AG10803 (cell line): ENCODE measurements at regions not wholly inside any gene's neighbourhood (a gene's known extent, or its start where the extent isn't known, plus 50 kb on each side); places are given as distances from the start of the nearest gene placed in this dataset.

ENCODE experiments used
- DNase-seq: peaks from one replicate; pipeline ENCODE4 v3.0.0; 2010; ENCODE audit warnings: low read depth
- H3K4me3 ChIP-seq: 2 replicates; pipeline ENCODE4 v1.5.1; 2011; ENCODE audit warnings: mild to moderate bottlenecking, low read length, control low read depth
- CTCF ChIP-seq: conservative IDR thresholded peaks from 2 replicates; pipeline ENCODE4 v1.5.1; 2011; ENCODE audit warnings: mild to moderate bottlenecking, low read length, control low read depth, inconsistent platforms

- no peak for TF ChIP-seq CTCF
Observed at GRCh38 chr2:152870239-152870638, 151.8 kb downstream of the ARL6IP6 start.

GRCh38 chr2:152867397-152867796 is 149.0 kb downstream of the ARL6IP6 start:
- no peak overlapping the region for H3K4me3 ChIP-seq
- DNase-seq = no peak
- no peak for TF ChIP-seq CTCF

More at GRCh38 chr2:152870239-152870638, 151.8 kb downstream of the ARL6IP6 start:
- DNase-seq = no peak
- H3K4me3 ChIP-seq = no peak overlapping the region

- peak; percentile 15 for DNase-seq
- no peak for TF ChIP-seq CTCF
- H3K4me3 ChIP-seq = no peak overlapping the region
Observed at GRCh38 chr2:152864601-152865149, 146.3 kb downstream of the ARL6IP6 start.

GRCh38 chr2:152863826-152864225 is 145.4 kb downstream of the ARL6IP6 start:
- TF ChIP-seq CTCF = no peak

GRCh38 chr2:152861349-152861942 is 143.0 kb downstream of the ARL6IP6 start:
- no peak overlapping the region for H3K4me3 ChIP-seq
- DNase-seq = peak; percentile 14
- TF ChIP-seq CTCF = peak; percentile 69

More at GRCh38 chr2:152863826-152864225, 145.4 kb downstream of the ARL6IP6 start:
- DNase-seq = no peak
- no peak overlapping the region for H3K4me3 ChIP-seq

- TF ChIP-seq CTCF = no peak
- DNase-seq = no peak
Observed at GRCh38 chr2:152858594-152859265, 140.3 kb downstream of the ARL6IP6 start.

More at GRCh38 chr2:152858594-152859265, 140.3 kb downstream of the ARL6IP6 start:
- H3K4me3 ChIP-seq = no peak overlapping the region
